Neural progenitor cell (in vitro differentiated cells): ENCODE measurements at regions not wholly inside any gene's neighbourhood (a gene's known extent, or its start where the extent isn't known, plus 50 kb on each side); places are given as distances from the start of the nearest gene placed in this dataset.
A peak's percentile ranks its signal among the peaks of the same experiment; 100 is the strongest.

ENCODE experiments used
- DNase-seq: peaks from one replicate; pipeline ENCODE4 v3.0.0-alpha.2; 2016; ENCODE audit warnings: low spot score
- H2AFZ ChIP-seq: fragments of 200-600 bp; sonication (generic); replicated peaks from 2 replicates; pipeline ENCODE4 v1.6.1; 2016; ENCODE audit warnings: antibody characterized with exemption
- H3F3A ChIP-seq: fragments of 200-600 bp; sonication (generic); 2 replicates; pipeline ENCODE4 v1.6.1; 2016; ENCODE audit warnings: antibody characterized with exemption, low read depth
- H3K27ac ChIP-seq: fragments of 200-600 bp; sonication (generic); 2 replicates; pipeline ENCODE4 v1.5.1; 2016; ENCODE audit warnings: mild to moderate bottlenecking
- H3K27me3 ChIP-seq: fragments of 200-600 bp; sonication (generic); 2 replicates; pipeline ENCODE4 v1.6.1; 2016; ENCODE audit warnings: mild to moderate bottlenecking, moderate library complexity
- H3K36me3 ChIP-seq: fragments of 200-600 bp; sonication (generic); 2 replicates; pipeline ENCODE4 v1.5.1; 2016
- H3K4me1 ChIP-seq: fragments of 200-600 bp; sonication (generic); 2 replicates; pipeline ENCODE4 v1.6.1; 2016; ENCODE audit warnings: mixed run types
- H3K4me2 ChIP-seq: fragments of 200-600 bp; sonication (generic); 2 replicates; pipeline ENCODE4 v1.6.1; 2016
- H3K4me3 ChIP-seq: fragments of 200-600 bp; sonication (generic); 2 replicates; pipeline ENCODE4 v1.5.1; 2016
- H3K79me2 ChIP-seq: fragments of 200-600 bp; sonication (generic); 2 replicates; pipeline ENCODE4 v1.6.1; 2016; ENCODE audit warnings: low read depth
- H3K9ac ChIP-seq: fragments of 200-600 bp; sonication (generic); 2 replicates; pipeline ENCODE4 v1.6.1; 2016
- H3K9me3 ChIP-seq: fragments of 200-600 bp; sonication (generic); 2 replicates; pipeline ENCODE4 v1.5.1; 2016; ENCODE audit warnings: low read depth
- H4K20me1 ChIP-seq: fragments of 200-600 bp; sonication (generic); 2 replicates; pipeline ENCODE4 v1.6.1; 2016; ENCODE audit warnings: low read depth
- H3K27ac Mint-ChIP-seq: 3 replicates; pipeline ENCODE4 v1.8.0; 2021; ENCODE audit warnings: mixed read lengths
- H3K27me3 Mint-ChIP-seq: 2 replicates; pipeline ENCODE4 v1.8.0; 2022; ENCODE audit warnings: low read depth, mild to moderate bottlenecking, inconsistent platforms, moderate library complexity, mixed read lengths; ENCODE audit not compliant: insufficient read depth
- H3K36me3 Mint-ChIP-seq: 3 replicates; pipeline ENCODE4 v1.8.0; 2021; ENCODE audit warnings: mixed read lengths
- H3K4me1 Mint-ChIP-seq: 3 replicates; pipeline ENCODE4 v1.8.0; 2021; ENCODE audit warnings: mixed read lengths
- H3K4me3 Mint-ChIP-seq: 3 replicates; pipeline ENCODE4 v1.8.0; 2021; ENCODE audit warnings: mild to moderate bottlenecking, moderate library complexity, mixed read lengths
- H3K9me3 Mint-ChIP-seq: 3 replicates; pipeline ENCODE4 v1.8.0; 2020; ENCODE audit warnings: mixed read lengths
- CTCF ChIP-seq: fragments of 200-600 bp; sonication (generic); IDR thresholded peaks from 2 replicates; pipeline ENCODE4 v1.5.1; 2017; ENCODE audit warnings: antibody characterized with exemption, mild to moderate bottlenecking
- EZH2 ChIP-seq: fragments of 200-600 bp; sonication (generic); IDR thresholded peaks from 2 replicates; pipeline ENCODE4 v1.6.1; 2017; ENCODE audit warnings: antibody characterized with exemption, mild to moderate bottlenecking, moderate library complexity
- EZH2phosphoT487 ChIP-seq: fragments of 200-600 bp; sonication (generic); IDR thresholded peaks from 2 replicates; pipeline ENCODE4 v1.6.1; 2017; ENCODE audit warnings: antibody characterized with exemption

DNA sequence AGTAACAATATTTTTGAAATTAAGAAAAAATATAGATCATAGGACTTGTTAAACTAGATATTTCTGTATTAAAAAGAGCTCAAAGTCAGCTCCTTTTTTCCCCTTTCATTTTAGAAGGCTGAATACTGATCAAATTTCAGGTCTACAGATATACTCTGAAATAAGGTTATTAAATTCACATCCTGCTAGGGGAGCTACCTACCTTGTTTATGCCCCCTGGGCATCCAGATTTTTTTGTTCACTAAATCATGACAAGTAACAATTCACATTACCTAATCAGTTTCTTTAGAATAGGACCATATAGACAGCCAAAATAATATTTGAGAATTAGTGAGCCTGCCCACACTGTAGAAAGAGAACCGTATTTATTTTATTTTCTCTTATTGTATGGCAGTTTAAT is 276.2 kb downstream of the USP25 start:
- Mint-ChIP-seq H3K4me3 (no peak overlapping the region), H3K27me3 (peaks cover 3% of the 10 kb centered on the region), H3K36me3 (no peaks in the 10 kb centered on the region), H3K4me1 (peaks cover 20% of the 10 kb centered on the region), H3K9me3 (peaks cover 10% of the 10 kb centered on the region), H3K27ac (no peak overlapping the region)
- H3K9me3 ChIP-seq = no peaks in the 10 kb centered on the region
- H3K4me3 ChIP-seq = no peak overlapping the region
- H3K27me3 ChIP-seq = no peaks in the 10 kb centered on the region
- no peak overlapping the region for H3K9ac ChIP-seq
- no peak overlapping the region for H3K4me2 ChIP-seq
- H2AFZ ChIP-seq = no peak overlapping the region
- no peaks in the 10 kb centered on the region for H4K20me1 ChIP-seq
- no peak for DNase-seq
- no peak overlapping the region for H3K27ac ChIP-seq
- no peaks in the 10 kb centered on the region for H3K4me1 ChIP-seq
- TF ChIP-seq EZH2 (no peak), CTCF (no peak), EZH2phosphoT487 (no peak)
- no peaks in the 10 kb centered on the region for H3F3A ChIP-seq
- H3K79me2 ChIP-seq = no peaks in the 10 kb centered on the region
- H3K36me3 ChIP-seq = no peaks in the 10 kb centered on the region

GRCh38 chr21:16007943-16008342 is 278.2 kb downstream of the USP25 start:
- Histone ChIP-seq H3K4me1 (no peaks in the 10 kb centered on the region), H2AFZ (no peak overlapping the region), H4K20me1 (no peaks in the 10 kb centered on the region), H3K4me3 (no peak overlapping the region), H3K9me3 (no peaks in the 10 kb centered on the region), H3K36me3 (no peaks in the 10 kb centered on the region), H3K4me2 (no peak overlapping the region), H3K79me2 (no peaks in the 10 kb centered on the region), H3K27me3 (no peaks in the 10 kb centered on the region), H3K9ac (no peak overlapping the region), H3K27ac (no peak overlapping the region), H3F3A (no peaks in the 10 kb centered on the region)
- Mint-ChIP-seq H3K4me3 (no peak overlapping the region), H3K36me3 (no peaks in the 10 kb centered on the region), H3K27ac (no peak overlapping the region), H3K9me3 (peaks cover 15% of the 10 kb centered on the region), H3K4me1 (peaks cover 32% of the 10 kb centered on the region), H3K27me3 (peaks cover 3% of the 10 kb centered on the region)
- no peak for DNase-seq
- TF ChIP-seq EZH2phosphoT487 (no peak), EZH2 (no peak), CTCF (no peak)

DNA sequence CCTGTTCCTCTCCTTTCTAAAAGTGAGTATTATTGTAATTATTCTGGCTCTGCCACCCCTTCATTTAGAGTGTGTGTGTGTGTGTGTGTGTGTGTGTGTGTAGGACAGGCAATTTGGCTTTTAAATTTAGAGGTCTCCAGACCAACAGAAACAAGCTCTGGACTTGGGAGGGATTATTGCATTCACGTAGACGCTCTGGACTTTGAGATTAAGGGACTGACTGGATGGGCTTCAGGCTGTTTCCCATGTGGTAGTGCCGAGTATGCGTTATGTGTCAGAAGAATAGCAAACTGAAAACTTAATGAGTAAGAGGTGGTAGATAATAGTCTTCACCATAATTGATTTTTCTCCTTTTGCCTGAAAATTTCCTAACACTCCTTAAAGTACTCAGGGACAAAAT is 281.9 kb downstream of the USP25 start:
- no peak overlapping the region for H3K27ac ChIP-seq
- H3K9me3 Mint-ChIP-seq = peaks cover 13% of the 10 kb centered on the region
- H3K4me3 Mint-ChIP-seq = no peak overlapping the region

More for the DNA sequence above, 281.9 kb downstream of the USP25 start:
- no peak overlapping the region for H3K9ac ChIP-seq
- H3F3A ChIP-seq = no peaks in the 10 kb centered on the region
- Mint-ChIP-seq H3K27ac (peak overlapping the region; percentile 31), H3K36me3 (no peaks in the 10 kb centered on the region), H3K27me3 (no peaks in the 10 kb centered on the region), H3K4me1 (peaks cover 29% of the 10 kb centered on the region)
- H3K4me2 ChIP-seq = no peak overlapping the region
- H2AFZ ChIP-seq = no peak overlapping the region
- no peak overlapping the region for H3K4me3 ChIP-seq
- no peaks in the 10 kb centered on the region for H3K9me3 ChIP-seq
- no peaks in the 10 kb centered on the region for H3K27me3 ChIP-seq
- H4K20me1 ChIP-seq = no peaks in the 10 kb centered on the region
- H3K79me2 ChIP-seq = no peaks in the 10 kb centered on the region
- no peaks in the 10 kb centered on the region for H3K36me3 ChIP-seq
- no peak for DNase-seq
- no peak for TF ChIP-seq EZH2
- no peak for TF ChIP-seq CTCF
- TF ChIP-seq EZH2phosphoT487 = no peak
- H3K4me1 ChIP-seq = no peaks in the 10 kb centered on the region
